Inferior parietal cortex (tissue), 1 donor: ENCODE measurements at regions not wholly inside any gene's neighbourhood (a gene's known extent, or its start where the extent isn't known, plus 50 kb on each side); places are given as distances from the start of the nearest gene placed in this dataset.

Experiments
- DNase-seq: peaks from one replicate; pipeline ENCODE4 v3.0.0-alpha.2; 2016; ENCODE audit errors: extremely low spot score

GRCh38 chr5:30747412-30747811 lies 446.1 kb upstream of the CDH6 start:
- DNase-seq: no peak

DNA sequence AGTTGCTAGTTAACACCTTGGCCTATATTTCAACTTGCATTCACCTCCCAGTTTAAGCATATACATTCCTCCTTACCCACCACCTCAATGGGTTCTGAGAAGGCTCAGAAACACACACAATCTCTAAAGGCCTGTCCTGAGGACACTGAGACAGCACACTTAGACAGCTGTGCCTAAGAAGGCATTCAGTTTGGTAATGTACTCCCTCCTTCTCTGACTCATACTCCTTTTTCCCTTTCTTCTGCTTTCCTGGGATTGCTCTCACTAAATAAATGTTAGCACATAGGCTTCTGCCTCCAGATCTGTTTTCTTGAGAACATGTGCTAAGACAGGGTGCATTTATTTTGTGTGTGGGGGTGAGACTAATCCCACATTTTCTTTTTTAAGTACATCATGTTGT lies 456.8 kb upstream of the CDH6 start:
- DNase-seq: no peak

GRCh38 chr5:30734118-30734517 lies 459.4 kb upstream of the CDH6 start:
- no peak for DNase-seq

DNA sequence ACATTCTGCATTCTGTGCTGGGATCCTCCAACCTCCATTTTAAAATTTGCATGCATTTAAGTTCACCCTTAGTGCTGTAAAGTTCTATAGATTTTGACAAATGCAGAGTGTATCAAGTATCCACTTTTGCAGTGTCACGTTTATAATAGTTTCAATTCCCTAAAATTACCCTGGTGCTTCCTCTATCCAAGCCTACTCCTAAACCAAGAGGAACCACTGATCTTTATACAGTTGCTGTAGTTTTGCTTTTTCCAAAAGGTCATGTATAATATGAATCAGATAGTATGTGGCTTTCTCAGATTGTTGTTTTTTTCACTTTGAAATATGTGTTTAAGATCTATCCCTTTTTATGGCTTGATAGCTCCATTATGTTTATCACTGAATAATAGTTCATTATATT lies 468.4 kb upstream of the CDH6 start:
- no peak for DNase-seq

DNA sequence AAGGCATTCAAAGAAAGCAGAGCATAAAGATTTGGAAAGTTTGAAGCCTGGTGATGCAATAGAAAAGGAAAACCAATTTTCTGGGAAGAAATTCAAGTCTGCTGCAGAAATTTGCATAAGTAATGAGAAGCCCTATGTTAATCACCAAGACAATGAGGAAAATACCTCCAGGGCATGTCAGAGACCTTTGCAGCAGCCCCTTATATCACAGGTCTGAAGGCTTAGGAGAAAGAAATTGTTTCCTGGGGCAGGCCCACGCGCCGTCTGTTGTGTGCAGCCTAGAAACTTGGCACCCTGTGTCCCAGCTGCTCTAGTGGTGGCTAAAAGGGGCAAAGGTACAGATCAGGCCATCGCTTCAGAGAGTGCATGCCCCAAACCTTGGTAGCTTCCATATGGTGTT lies 495.3 kb upstream of the CDH6 start:
- no peak for DNase-seq

DNA sequence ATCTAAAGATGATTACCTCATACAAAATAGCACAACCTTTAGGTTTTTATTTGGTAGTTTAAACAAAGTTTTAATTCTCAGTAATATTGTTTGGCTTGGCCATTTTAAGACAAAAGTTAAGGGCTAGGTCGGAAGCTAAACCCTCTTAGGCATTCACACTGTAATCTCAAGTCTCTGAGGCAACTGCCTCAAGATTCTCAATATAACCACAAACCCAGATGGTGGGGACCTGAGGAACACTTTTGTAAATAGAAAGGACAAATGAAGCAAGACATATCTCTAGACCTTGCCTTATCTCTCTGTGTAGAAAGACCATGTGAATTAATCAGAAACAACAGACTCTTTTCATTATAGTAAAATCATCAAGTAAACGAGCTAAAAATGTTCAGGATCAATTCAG lies 500.2 kb upstream of the CDH6 start:
- no peak for DNase-seq

GRCh38 chr5:30690931-30691330 lies 502.6 kb upstream of the CDH6 start:
- DNase-seq: no peak

- DNase-seq: no peak
These were observed 506.0 kb upstream of the CDH6 start for GRCh38 chr5:30687461-30687860.

DNA sequence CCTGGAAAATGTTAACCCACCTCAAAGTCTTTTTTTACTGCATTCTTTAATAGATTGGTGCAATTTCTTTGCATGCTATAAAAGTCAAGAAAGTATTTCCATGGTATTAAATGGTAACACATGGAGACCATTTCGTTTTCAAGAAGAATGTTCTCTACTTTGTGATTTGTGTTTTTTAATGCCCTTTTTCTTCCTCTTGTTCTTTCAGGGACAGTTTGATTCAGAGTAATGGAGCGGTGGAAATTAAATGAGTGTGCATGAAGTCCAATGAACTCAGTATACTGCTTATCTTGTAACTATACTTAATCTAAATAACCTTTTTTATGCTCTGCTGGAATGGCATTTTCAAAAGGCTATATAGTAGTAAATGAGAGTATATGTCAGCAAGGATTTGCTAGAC lies 507.0 kb upstream of the CDH6 start:
- DNase-seq: no peak

- DNase-seq: no peak
These were observed 517.2 kb upstream of the CDH6 start for GRCh38 chr5:30676223-30676840.

- no peak for DNase-seq
These were observed 526.2 kb upstream of the CDH6 start for GRCh38 chr5:30667293-30667692.

DNA sequence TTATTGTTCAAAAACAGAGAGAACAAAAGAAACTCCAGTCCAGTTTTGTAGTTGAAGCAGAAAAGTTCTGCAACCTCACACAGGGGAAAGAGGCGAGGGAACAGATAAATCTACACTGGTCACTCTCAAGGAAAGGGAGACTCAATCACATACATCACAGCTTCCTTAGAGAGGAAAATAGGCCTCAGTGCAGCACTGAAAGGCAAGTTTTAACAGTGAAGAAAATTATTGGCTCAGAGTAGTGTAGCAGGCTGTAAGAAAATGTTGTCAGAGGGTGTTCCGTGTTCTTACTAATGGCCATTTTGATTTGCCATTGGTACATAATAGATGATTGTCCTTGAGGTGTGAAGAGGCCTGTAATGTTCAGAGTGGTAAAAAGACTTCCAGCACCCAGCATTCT lies 530.0 kb upstream of the CDH6 start:
- DNase-seq: no peak

DNA sequence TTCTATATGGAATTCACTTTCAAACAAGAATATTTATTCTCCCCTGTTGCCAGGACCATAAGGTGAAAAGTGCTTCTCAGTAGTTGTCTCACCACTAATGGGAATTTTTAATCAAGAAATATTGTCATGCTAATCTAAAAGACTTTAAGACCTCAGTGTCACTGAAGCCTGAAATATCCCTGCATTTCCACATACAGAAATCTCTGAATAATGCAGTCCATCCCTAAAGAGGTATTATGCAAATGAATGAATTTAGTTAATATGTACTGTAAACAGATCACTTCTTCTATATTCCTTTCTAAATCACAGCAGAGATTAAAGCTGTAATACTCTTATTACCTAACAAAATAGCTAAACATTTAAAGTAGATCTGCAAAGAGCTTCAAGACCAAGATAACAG lies 531.1 kb upstream of the CDH6 start:
- DNase-seq: no peak

DNA sequence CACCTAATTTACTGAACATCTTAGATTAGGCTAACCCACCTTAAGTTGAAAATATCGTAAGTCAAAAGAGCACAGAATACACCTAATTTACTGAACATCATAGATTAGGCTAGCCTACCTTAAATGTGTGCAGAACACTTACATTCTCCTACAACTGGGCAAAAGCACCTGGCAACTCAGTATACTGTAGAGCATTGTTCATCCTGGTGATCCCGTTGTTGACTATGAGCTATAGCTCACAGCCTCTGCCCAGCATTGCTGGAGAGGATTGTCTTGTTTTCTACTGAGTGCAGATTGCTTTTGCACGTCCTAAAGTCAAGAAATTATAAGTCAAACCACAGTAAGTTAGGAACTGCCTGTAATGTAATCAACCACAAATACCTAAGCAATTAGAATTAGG lies 531.8 kb upstream of the CDH6 start:
- no peak for DNase-seq

DNA sequence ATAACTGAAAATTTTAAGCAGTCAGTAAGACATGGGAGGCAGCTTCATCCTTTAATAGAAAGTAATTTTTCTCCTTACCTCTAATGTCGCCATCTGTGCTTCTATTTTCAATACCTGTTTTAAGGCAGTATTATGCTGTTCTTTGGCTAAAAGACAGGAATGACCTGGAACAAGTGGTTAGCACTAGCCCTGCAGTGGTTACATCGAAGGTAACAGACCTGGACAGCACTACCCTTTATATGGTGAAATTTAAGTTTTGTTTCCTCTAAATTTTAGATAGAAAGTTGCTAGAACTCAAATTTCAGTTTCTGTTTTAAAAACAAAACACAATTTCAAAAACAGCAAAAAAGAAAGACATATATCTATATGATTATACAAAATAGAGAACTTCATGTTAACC lies 534.1 kb upstream of the CDH6 start:
- DNase-seq: no peak

GRCh38 chr5:30650311-30650710 lies 543.2 kb upstream of the CDH6 start:
- DNase-seq: no peak

DNA sequence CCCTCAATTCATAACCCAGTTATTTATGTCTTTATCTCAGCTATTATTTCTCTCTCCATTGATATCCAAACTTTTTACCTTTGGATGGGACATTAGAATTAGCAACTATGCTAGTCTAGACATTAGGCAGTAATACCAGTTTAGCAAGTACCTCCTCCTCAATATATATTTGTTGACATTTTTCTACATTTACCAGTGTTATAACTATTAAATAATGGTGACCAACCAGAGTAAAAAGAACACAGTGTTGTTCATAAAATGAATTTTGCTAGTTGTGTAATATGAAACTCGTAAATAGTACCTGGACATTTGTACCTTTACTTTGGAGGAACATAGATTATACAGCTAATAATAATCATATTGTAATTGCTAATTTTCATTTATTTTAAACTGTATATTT lies 554.6 kb upstream of the CDH6 start:
- DNase-seq: no peak

GRCh38 chr5:30627945-30628344 lies 565.5 kb upstream of the CDH6 start:
- DNase-seq: no peak

DNA sequence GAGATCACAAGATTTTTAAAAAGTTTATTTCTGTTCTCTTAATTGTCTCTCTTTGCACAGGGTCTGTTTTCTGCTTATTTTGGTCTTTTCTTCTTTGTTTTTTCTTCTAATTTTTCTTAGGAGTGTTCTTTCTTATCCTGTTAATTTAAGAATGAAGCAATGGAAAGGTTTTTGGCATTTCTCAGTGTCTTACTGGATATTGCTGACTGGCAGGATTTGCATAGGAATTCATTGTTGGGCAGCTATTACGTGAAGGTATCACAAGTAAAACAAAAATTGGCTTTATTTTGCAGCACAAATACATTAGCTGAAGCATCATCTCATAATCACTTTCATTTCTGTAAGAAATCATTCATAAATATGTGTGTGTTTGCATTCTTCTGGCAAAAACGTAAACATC lies 566.9 kb upstream of the CDH6 start:
- no peak for DNase-seq

- no peak for DNase-seq
These were observed 572.9 kb upstream of the CDH6 start for GRCh38 chr5:30620481-30621085.

DNA sequence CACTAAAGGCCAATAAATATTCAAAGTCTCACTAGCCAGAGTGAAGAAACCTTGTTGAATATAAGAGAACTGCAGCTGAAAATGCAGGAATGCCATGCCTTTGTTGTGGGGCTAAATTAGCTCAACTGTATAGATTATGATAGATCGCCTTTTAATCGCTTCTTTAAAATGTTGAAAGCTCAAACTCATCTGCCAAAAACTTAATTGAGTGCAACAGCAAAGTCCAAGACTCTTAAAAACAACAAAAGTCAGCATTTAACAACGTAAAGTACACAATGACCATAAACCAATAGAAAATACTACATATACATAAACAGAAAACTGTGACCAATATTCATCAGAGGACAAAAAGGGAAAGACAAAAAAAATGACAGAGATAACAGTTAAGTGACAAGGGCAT lies 585.0 kb upstream of the CDH6 start:
- no peak for DNase-seq

DNA sequence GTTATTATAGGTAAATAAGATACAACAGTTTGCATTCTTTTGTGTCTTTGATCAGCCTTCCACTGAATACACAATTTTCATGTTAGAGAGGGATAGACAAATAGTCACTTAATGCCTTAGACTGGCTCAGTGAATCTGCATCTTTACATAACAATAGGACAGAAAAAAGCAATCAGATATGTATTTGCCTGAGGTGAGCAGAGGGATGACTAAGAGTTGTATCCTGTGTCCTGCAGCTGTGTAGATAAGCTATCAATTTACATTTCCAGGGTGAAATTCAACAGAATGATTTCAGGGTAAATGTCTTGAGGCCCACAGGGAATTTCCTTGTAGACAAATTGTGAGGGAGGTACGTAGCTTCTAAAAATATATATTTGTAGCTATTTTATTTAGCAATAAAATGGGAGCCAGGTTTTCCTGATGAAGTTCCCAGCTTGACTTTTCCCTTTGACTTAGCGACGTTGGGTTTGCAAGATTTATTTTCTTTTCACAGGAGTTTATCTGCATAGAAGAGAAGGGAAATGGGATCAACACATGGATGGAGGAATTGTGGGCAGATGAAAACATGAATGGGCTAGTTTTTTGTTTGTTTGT lies 586.1 kb upstream of the CDH6 start:
- DNase-seq: no peak

DNA sequence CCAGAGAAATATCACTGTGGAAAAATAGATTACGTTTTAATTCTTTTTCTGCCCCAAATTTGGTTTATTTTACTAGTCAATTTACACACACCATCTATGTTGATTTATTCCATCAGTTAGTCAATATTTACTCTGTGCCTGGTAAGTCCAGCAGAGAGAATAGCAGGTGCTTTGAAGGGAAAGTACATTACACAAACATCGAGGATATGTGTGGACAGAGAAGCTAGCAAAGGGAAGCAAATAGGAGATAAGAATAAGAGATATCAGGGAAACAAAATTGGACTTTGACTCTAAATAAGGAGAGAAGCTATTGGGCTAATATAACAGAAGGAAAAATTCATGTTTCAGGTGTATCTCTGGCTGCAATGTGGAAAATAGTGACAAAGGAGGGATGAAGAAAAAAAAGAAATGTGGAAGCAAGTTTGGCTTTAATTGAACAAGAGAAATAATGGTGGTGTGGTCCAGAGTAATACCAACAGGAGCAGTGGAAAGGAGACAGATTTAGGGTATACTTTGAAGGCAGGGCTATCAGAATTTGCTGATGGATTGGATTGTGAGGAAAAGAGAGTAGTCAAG lies 587.7 kb upstream of the CDH6 start:
- DNase-seq: no peak
